Stomach (tissue), 4 donors: ENCODE measurements at regions not wholly inside any gene's neighbourhood (a gene's known extent, or its start where the extent isn't known, plus 50 kb on each side); places are given as distances from the start of the nearest gene placed in this dataset.

Experiments
- CTCF ChIP-seq, 7 experiments: fragments of 450-650 bp in 4 of 7; fragments of 200-600 bp in 3 of 7; sonication (generic) in 3 of 7; IDR thresholded peaks; one replicate each; pipeline ENCODE4 v1.5.1; 2016 to 2019; ENCODE audit warnings: antibody characterized with exemption in 7 of 7, control low read depth in 2 of 7, mild to moderate bottlenecking in 1 of 7
- POLR2A ChIP-seq, 4 donors: fragments of 450-650 bp; IDR thresholded peaks; one replicate each; pipeline ENCODE4 v1.6.1; 2016; ENCODE audit warnings: antibody characterized with exemption in 4 of 4, control low read depth in 2 of 4, mild to moderate bottlenecking in 1 of 4, moderate library complexity in 1 of 4
- POLR2AphosphoS5 ChIP-seq, 3 donors: sonication (generic); formaldehyde crosslinking; IDR thresholded peaks; one replicate each; pipeline ENCODE4 v1.6.1; 2016; ENCODE audit warnings: antibody characterized with exemption in 3 of 3

- no peak for TF ChIP-seq CTCF (IDR thresholded peaks at IDR 0.05)
- no peak for TF ChIP-seq POLR2A (IDR thresholded peaks at IDR 0.05)
- no peak for TF ChIP-seq POLR2AphosphoS5 (IDR thresholded peaks at IDR 0.05)
These were observed 893.0 kb downstream of the DIPK2A start for GRCh38 chr3:144864646-144865045.
